ENCODE measurements at regions not wholly inside any gene's neighbourhood (a gene's known extent, or its start where the extent isn't known, plus 50 kb on each side); places are given as distances from the start of the nearest gene placed in this dataset.

DNA sequence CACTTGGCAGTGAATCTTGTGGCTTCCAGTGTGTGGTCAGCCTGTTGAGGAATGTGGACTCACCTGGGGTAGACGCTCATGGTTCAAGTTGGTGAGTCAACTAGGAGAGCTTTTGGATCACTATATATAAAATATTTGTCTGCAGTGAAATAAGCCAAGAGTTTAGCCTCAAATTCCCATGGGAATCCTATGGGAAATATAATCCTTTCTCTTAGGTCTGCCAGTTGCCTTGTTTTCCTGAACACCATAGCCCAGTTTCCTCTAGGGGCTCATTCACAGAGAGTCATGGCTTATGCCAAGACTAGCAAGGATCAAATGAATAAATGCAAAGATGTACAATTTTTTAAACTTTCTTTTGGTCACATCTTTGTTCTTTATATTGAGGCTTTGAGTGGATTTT lies 100.1 kb upstream of the NPHP3 start:
- in situ Hi-C loops (cut with HindIII; ENCODE audit: low pct_unique_long_range_greater_than_20kb, low sequenced_read_pairs) (no loop called here), intact Hi-C loops (cut with micrococcal nuclease; ENCODE audit: unreplicated experiment) (no loop called here)
- DNase-seq (ENCODE audit: low read depth, low spot score) (no peak), ATAC-seq (no peak)
- no peaks in the 10 kb centered on the region for H3K36me3 ChIP-seq (ENCODE audit: control insufficient read depth, insufficient read depth, low read length)
- no peaks in the 10 kb centered on the region for H3K4me1 ChIP-seq (ENCODE audit: control insufficient read depth, insufficient read depth, low read length)
- H3K27ac ChIP-seq (ENCODE audit: low read length): no peak overlapping the region
- CTCF ChIA-PET: no interaction called here
- H3K9me3 ChIP-seq (ENCODE audit: control insufficient read depth, insufficient read depth, low read depth, low read length): no peaks in the 10 kb centered on the region
- peaks cover 8% of the 10 kb centered on the region; the same call in 1 of the 2 replicates for H3K27me3 ChIP-seq (ENCODE audit: control insufficient read depth, insufficient read depth, low read length)
- TF ChIP-seq TCF7L2 (IDR thresholded peaks at IDR 0.05; ENCODE audit: low read depth, low read length) (no peak), SIN3A (IDR thresholded peaks at IDR 0.05; ENCODE audit: borderline replicate concordance, insufficient read depth, low read depth, low read length) (no peak), POLR2AphosphoS5 (IDR thresholded peaks at IDR 0.05; ENCODE audit: low read depth, low read length) (no peak)
- TF ChIP-seq, protein P1, sequence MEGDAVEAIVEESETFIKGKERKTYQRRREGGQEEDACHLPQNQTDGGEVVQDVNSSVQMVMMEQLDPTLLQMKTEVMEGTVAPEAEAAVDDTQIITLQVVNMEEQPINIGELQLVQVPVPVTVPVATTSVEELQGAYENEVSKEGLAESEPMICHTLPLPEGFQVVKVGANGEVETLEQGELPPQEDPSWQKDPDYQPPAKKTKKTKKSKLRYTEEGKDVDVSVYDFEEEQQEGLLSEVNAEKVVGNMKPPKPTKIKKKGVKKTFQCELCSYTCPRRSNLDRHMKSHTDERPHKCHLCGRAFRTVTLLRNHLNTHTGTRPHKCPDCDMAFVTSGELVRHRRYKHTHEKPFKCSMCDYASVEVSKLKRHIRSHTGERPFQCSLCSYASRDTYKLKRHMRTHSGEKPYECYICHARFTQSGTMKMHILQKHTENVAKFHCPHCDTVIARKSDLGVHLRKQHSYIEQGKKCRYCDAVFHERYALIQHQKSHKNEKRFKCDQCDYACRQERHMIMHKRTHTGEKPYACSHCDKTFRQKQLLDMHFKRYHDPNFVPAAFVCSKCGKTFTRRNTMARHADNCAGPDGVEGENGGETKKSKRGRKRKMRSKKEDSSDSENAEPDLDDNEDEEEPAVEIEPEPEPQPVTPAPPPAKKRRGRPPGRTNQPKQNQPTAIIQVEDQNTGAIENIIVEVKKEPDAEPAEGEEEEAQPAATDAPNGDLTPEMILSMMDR (IDR thresholded peaks at IDR 0.05): no peak
- TF ChIP-seq, protein P2, sequence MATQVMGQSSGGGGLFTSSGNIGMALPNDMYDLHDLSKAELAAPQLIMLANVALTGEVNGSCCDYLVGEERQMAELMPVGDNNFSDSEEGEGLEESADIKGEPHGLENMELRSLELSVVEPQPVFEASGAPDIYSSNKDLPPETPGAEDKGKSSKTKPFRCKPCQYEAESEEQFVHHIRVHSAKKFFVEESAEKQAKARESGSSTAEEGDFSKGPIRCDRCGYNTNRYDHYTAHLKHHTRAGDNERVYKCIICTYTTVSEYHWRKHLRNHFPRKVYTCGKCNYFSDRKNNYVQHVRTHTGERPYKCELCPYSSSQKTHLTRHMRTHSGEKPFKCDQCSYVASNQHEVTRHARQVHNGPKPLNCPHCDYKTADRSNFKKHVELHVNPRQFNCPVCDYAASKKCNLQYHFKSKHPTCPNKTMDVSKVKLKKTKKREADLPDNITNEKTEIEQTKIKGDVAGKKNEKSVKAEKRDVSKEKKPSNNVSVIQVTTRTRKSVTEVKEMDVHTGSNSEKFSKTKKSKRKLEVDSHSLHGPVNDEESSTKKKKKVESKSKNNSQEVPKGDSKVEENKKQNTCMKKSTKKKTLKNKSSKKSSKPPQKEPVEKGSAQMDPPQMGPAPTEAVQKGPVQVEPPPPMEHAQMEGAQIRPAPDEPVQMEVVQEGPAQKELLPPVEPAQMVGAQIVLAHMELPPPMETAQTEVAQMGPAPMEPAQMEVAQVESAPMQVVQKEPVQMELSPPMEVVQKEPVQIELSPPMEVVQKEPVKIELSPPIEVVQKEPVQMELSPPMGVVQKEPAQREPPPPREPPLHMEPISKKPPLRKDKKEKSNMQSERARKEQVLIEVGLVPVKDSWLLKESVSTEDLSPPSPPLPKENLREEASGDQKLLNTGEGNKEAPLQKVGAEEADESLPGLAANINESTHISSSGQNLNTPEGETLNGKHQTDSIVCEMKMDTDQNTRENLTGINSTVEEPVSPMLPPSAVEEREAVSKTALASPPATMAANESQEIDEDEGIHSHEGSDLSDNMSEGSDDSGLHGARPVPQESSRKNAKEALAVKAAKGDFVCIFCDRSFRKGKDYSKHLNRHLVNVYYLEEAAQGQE (IDR thresholded peaks at IDR 0.05; ENCODE audit: insufficient read depth in 1 of 2, low read depth in 2 of 2, low read length in 1 of 2): no peak
- no peak overlapping the region for H3K4me3 ChIP-seq (ENCODE audit: low read depth in 2 of 2, low read length in 2 of 2)
- no TSS peak for BruUV-seq (replicated peaks)
- POLR2A ChIA-PET: no interaction called here

DNA sequence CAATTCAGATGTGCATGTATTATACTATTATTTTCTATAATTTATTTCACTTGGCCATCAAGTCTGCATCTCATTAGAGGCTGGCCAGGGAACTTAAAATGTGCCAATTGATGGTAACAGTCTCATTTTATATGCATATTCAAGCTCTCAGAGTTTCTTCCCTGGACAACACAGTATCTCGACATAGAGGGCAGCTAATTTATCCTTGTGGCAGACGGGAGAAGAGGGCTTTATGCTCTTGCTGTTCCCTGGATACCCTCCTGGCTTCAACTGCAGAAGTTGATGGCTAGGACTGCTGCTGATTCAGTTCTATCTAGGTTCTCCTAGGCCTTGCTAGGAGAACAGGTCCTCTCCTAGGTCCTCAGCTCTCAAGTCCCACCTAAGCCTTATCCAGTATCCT lies 99.1 kb upstream of the NPHP3 start:
- ATAC-seq: no peak
- H3K36me3 ChIP-seq (ENCODE audit: control insufficient read depth, insufficient read depth, low read length): no peaks in the 10 kb centered on the region
- TF ChIP-seq SIN3A (IDR thresholded peaks at IDR 0.05; ENCODE audit: borderline replicate concordance, insufficient read depth, low read depth, low read length): no peak
- TF ChIP-seq, protein P2 (IDR thresholded peaks at IDR 0.05; ENCODE audit: insufficient read depth in 1 of 2, low read depth in 2 of 2, low read length in 1 of 2): no peak
- no peak for TF ChIP-seq POLR2AphosphoS5 (IDR thresholded peaks at IDR 0.05; ENCODE audit: low read depth, low read length)
- TF ChIP-seq, protein P1 (IDR thresholded peaks at IDR 0.05): no peak
- TF ChIP-seq TCF7L2 (IDR thresholded peaks at IDR 0.05; ENCODE audit: low read depth, low read length): no peak
- H3K4me1 ChIP-seq (ENCODE audit: control insufficient read depth, insufficient read depth, low read length): no peaks in the 10 kb centered on the region
- no peak for DNase-seq (ENCODE audit: low read depth, low spot score)
- in situ Hi-C loops (cut with HindIII; ENCODE audit: low pct_unique_long_range_greater_than_20kb, low sequenced_read_pairs) (no loop called here), intact Hi-C loops (cut with micrococcal nuclease; ENCODE audit: unreplicated experiment) (no loop called here)
- no peak overlapping the region for H3K27ac ChIP-seq (ENCODE audit: low read length)
- no TSS peak for BruUV-seq (replicated peaks)
- H3K27me3 ChIP-seq (ENCODE audit: control insufficient read depth, insufficient read depth, low read length): peaks cover 8% of the 10 kb centered on the region; the same call in 1 of the 2 replicates
- no peaks in the 10 kb centered on the region for H3K9me3 ChIP-seq (ENCODE audit: control insufficient read depth, insufficient read depth, low read depth, low read length)
- ChIA-PET POLR2A (no interaction called here), CTCF (no interaction called here)
- H3K4me3 ChIP-seq (ENCODE audit: low read depth in 2 of 2, low read length in 2 of 2): no peak overlapping the region

Measured in Panc1 (cell line).